MG63 (cell line): ENCODE measurements at regions not wholly inside any gene's neighbourhood (a gene's known extent, or its start where the extent isn't known, plus 50 kb on each side); places are given as distances from the start of the nearest gene placed in this dataset.

ENCODE experiments used
- DNase-seq: peaks from one replicate; pipeline ENCODE4 v3.0.0-alpha.2; 2020
- H3K27me3 ChIP-seq: fragments of 250-450 bp; sonication (Bioruptor Pico); 2 replicates; pipeline ENCODE4 v1.5.1; 2020; ENCODE audit warnings: mild to moderate bottlenecking, moderate library complexity
- H3K36me3 ChIP-seq: fragments of 250-450 bp; sonication (Bioruptor Pico); 2 replicates; pipeline ENCODE4 v1.5.1; 2020; ENCODE audit warnings: mild to moderate bottlenecking, moderate library complexity
- H3K4me3 ChIP-seq: fragments of 250-450 bp; sonication (Bioruptor Pico); 2 replicates; pipeline ENCODE4 v1.5.1; 2020; ENCODE audit warnings: mild to moderate bottlenecking, moderate library complexity
- H3K9me3 ChIP-seq: fragments of 250-450 bp; sonication (Bioruptor Pico); 2 replicates; pipeline ENCODE4 v1.5.1; 2020; ENCODE audit warnings: mild to moderate bottlenecking, moderate library complexity

DNA sequence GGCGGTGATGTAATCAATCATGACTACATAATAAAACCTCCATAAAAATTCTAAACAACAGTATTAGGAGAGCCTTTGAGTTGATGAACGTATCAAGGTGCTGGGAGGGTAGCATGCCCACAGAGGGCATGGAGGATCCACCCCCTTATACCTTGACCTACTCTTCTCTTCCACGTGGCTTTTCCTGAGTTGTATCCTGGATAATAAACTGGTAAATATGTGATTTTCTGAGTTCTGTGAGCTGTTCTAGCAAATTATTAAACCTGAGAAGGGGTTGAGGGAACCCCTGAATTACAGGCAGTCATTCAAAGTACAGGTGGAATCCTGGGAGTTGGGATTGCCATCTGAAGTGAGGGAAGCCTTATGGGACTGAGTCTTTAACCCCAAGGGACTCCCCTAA, 446.9 kb downstream of the DYNC2H1 start:
- no peak for DNase-seq
- Histone ChIP-seq H3K27me3 (no peaks in the 10 kb centered on the region), H3K4me3 (no peak overlapping the region), H3K9me3 (no peaks in the 10 kb centered on the region), H3K36me3 (no peaks in the 10 kb centered on the region)

DNA sequence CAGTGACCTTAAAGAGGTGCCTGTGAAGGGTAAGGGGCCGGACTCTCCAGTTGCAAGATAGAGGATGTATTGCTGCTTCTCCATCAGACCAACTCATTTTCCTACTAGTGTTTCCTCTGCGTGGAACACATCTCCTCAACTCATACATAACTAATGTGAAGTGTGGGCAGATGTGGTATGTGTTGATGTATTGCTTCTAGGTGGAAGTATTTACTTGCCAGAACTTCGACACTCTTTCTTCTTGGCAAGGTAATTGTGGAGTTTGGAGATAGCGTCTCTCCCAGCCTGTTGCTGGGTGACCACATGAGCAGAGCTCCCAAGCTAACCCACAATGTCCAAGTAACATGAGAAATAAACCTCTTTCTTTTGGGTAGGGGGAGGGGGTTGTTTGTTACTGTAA, 456.9 kb downstream of the DYNC2H1 start:
- H3K27me3 ChIP-seq, result no peaks in the 10 kb centered on the region
- H3K9me3 ChIP-seq, result no peaks in the 10 kb centered on the region
- DNase-seq, result no peak
- H3K36me3 ChIP-seq, result no peaks in the 10 kb centered on the region
- no peak overlapping the region for H3K4me3 ChIP-seq

DNA sequence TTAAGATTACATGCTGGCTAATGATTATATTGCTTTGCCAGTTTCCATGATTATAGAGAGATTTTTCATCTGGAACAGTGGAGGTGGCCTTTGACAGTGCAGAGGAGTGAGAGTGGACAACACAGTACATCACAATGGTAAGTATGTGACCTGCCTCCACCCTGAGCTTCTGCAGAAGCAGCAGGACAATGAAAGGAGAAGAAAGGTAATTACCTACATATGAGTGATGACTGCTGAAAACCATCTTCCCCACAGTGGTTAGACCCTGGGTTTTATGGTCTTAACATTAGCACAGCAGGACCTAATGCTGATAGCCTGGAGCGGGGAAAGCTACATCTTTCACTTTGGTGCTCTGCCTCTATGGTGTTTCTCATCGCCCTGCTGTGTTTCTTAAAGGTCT, 454.7 kb upstream of the DDI1 start:
- Histone ChIP-seq H3K36me3 (no peaks in the 10 kb centered on the region), H3K4me3 (no peak overlapping the region), H3K9me3 (no peaks in the 10 kb centered on the region), H3K27me3 (no peaks in the 10 kb centered on the region)
- no peak for DNase-seq

DNA sequence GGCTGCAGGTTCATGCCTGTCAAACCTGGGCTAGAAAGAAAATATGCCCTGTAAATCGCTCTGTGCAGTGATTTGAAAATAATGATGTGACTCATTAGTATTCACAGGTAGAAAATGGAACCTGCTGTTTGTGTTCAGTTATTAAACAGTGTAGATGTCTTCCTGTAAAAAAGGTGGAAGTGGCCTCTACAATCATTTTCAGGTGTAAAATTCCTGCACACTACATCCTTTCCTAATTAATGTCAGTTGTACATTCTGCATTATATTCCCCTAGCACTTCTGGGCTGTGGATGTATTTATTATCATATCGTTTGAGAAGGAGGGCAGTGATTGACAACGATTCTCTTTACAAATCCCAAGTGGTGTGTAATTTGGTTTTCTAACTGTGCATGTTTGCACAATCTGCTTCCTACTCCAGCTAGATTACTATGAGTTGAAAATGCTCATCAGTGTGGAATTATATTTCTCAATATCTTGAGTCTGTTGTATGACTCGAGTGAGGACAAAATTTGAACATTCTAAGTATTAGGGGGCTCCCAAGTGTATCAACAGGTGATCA, 454.0 kb upstream of the DDI1 start:
- Histone ChIP-seq H3K36me3 (no peaks in the 10 kb centered on the region), H3K4me3 (no peak overlapping the region), H3K9me3 (no peaks in the 10 kb centered on the region), H3K27me3 (no peaks in the 10 kb centered on the region)
- DNase-seq, result no peak

DNA sequence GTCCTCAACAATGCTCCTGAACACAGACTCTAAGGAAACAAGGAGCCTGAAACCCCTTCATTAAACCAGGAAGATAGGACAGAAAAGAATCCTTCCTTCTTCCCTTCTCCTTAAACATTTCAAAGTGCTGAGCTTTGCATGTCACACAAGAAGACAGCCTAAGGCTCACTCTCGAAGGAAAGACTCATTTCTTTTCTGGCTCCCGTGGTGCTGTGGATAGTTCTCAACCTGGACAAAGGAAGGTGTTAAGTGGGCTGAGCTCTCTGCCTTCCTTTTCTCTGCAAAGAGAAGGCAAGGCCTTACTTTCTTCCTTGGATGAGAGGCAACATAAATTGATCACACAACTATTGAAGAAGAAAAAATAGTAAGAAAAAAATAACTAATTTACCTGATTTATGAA, 452.4 kb upstream of the DDI1 start:
- no peak for DNase-seq
- no peaks in the 10 kb centered on the region for H3K27me3 ChIP-seq
- no peak overlapping the region for H3K4me3 ChIP-seq
- no peaks in the 10 kb centered on the region for H3K36me3 ChIP-seq
- no peaks in the 10 kb centered on the region for H3K9me3 ChIP-seq

DNA sequence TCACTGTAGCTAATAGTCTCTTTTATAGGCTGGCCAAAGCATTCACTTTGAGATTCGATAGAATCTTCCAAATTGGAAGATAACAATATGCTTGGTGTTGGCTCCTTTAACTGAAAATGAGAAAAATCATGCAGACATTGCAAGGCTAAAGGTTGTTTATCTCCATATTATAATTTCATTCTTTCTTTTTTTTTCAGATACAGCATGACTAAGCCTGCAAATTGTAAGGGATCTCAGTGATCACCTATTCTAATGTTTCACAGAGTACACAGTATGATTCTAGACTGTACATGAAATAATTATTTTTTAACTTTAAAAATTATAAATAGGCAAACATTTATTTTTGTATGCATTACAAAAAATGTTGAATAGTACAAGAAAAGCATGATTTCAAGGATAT, 451.7 kb upstream of the DDI1 start:
- no peaks in the 10 kb centered on the region for H3K27me3 ChIP-seq
- no peaks in the 10 kb centered on the region for H3K9me3 ChIP-seq
- DNase-seq, result no peak
- H3K4me3 ChIP-seq, result no peak overlapping the region
- H3K36me3 ChIP-seq, result no peaks in the 10 kb centered on the region

DNA sequence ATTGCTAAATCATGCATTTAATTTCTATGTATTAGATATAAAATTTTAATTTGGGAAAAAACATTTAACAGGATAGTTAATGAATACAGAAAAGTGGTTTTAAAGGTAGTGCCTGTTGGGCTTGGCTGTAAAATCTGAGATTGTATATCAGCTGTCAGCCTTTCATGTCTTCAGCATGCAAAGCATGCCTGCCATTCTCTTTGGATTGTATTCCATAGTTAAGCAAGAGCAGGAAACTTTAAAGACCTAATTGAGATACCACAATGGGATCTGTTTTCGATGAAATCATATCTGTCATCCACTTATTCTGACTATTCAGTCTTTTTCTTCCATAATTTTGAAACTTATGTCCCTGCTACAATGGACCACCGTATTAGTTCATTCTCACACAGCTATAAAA, 451.0 kb upstream of the DDI1 start:
- Histone ChIP-seq H3K4me3 (no peak overlapping the region), H3K36me3 (no peaks in the 10 kb centered on the region), H3K9me3 (no peaks in the 10 kb centered on the region), H3K27me3 (no peaks in the 10 kb centered on the region)
- no peak for DNase-seq

DNA sequence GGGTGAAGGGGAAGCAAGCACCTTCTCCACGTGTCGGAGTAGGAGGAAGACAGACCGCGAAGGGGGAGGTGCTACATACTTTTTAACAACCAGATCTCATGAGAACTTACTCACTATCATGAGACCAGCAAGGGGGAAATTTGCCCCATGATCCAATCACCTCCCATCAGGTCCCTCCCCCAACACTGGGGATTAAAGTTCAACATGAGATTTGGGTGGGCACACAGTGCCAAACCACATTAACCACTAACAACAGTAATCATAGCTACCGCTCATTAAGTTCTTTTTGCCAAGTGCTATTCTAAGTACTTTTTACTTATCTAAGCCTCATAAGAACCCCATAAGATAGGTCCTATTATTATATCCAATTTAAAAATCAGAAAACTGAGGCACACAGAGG, 450.5 kb upstream of the DDI1 start:
- Histone ChIP-seq H3K27me3 (no peaks in the 10 kb centered on the region), H3K9me3 (no peaks in the 10 kb centered on the region), H3K36me3 (no peaks in the 10 kb centered on the region), H3K4me3 (no peak overlapping the region)
- no peak for DNase-seq

DNA sequence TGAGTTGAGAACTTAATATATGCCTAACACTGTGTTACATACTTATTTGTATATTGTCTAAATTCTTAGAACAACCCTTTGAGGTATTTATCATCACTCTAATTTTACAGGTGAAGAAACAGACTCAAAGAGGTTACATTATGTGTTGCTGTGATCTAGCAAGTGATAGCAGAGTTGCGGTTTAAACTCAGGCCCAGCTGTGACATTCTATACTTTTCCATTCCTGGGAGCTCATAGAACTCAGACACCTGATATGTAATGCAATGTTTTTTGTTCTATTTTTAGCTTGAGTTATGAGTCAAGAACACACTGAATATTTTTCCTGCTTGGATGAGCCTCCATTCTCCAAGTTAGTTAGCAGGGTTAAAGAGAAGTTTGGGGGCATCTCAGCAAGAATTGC, 449.7 kb upstream of the DDI1 start:
- H3K4me3 ChIP-seq, result no peak overlapping the region
- no peak for DNase-seq
- H3K36me3 ChIP-seq, result no peaks in the 10 kb centered on the region
- H3K9me3 ChIP-seq, result no peaks in the 10 kb centered on the region
- no peaks in the 10 kb centered on the region for H3K27me3 ChIP-seq

DNA sequence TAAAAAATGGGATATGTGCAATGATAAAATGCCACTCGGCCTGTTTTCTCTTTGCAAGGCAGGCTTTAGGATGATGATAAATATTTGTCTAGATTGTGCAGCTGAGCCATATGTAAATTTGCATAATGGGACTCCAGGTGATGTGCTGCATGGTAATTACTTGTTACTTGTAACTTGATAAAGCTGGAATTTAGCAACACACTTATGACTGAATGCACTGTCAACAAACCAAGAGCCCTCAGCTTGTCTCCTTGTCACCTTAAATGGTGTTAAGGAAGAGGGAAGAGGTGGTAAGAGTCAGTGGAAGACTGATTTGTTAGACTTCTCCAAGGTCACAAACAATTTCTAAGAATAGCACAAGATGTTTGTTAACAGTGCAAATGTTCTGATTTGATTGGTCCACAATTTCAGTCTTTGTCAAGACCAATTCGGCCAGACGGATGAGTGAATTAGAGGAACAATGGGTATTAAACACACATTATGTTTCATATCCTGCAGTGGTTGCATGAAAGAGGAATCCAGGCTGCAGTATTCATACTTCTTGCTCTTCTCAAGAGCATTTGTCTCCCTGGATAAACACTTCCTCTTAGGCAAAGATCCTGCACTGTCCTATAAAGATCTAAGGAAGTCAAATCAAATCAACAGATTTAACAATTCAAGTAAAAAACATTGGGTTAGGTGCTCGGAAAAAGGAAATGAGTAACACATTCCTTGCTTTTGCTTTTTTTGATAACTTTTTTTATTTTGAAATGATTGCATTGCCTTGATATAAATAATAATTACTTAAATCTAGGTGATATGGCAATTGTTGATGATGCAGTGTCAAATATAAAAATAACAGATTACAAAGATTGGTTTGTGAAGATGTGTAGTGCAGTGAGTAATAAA, 448.3 kb upstream of the DDI1 start:
- Histone ChIP-seq H3K27me3 (no peaks in the 10 kb centered on the region), H3K9me3 (no peaks in the 10 kb centered on the region), H3K4me3 (no peak overlapping the region), H3K36me3 (no peaks in the 10 kb centered on the region)
- DNase-seq, result no peak

DNA sequence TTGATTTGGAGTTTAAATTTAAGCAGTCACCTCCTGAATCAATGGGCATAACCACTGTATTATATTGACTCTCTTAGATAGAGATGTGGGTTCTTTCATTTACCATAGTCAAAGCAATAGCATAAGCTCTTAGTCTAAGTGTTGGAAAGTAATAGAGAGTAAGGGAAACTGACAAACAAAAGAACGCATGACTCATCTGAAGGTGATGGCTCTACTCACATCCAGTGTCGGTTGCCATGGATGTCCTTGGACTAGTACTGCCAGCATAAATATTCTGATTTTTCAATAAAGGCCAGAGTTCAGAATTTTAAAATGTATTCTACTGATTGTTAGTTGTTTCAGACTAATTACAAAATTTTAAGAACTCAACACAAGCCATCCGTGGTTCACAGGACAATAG, 444.9 kb upstream of the DDI1 start:
- Histone ChIP-seq H3K36me3 (no peaks in the 10 kb centered on the region), H3K9me3 (no peaks in the 10 kb centered on the region), H3K27me3 (no peaks in the 10 kb centered on the region), H3K4me3 (no peak overlapping the region)
- DNase-seq, result no peak

DNA sequence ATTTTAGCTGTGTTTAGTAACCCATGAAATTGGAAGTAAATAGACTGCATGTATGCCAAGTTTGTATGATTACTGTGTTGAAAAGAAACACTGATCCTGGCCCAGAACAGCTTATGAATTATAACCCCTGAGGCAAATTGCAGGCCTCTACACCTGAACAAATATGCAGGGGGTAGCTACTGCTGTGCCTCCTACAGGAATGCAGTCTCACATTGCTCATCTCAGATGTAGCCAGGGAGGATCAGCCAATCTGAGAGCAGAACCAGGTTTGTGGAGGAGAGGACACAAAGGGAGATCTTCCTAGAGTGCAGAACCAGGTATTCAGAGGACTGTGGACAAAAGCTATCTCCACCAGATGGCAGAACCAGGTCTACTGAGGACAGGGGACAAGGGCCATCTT, 442.2 kb upstream of the DDI1 start:
- Histone ChIP-seq H3K27me3 (no peaks in the 10 kb centered on the region), H3K9me3 (no peaks in the 10 kb centered on the region), H3K4me3 (no peak overlapping the region), H3K36me3 (no peaks in the 10 kb centered on the region)
- DNase-seq, result no peak

DNA sequence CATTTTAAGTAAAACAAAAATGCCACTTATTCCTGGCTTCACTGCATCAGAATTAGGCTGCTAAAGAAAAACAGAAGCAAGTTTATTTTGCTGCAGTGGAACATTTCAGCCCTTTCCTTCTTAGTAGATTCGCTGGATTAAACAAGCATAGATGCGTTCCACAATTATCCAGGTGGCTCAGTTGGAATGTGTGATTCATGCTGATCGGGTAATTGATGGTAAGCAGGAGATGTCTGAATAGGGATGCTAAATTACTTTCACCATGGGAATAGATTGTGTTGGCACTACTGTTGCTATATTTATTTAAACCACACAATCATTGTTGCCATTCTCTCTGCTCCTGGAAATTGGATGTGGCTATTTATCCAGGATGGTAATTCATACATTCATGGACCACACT, 440.1 kb upstream of the DDI1 start:
- no peaks in the 10 kb centered on the region for H3K9me3 ChIP-seq
- no peak for DNase-seq
- no peak overlapping the region for H3K4me3 ChIP-seq
- no peaks in the 10 kb centered on the region for H3K27me3 ChIP-seq
- H3K36me3 ChIP-seq, result no peaks in the 10 kb centered on the region

DNA sequence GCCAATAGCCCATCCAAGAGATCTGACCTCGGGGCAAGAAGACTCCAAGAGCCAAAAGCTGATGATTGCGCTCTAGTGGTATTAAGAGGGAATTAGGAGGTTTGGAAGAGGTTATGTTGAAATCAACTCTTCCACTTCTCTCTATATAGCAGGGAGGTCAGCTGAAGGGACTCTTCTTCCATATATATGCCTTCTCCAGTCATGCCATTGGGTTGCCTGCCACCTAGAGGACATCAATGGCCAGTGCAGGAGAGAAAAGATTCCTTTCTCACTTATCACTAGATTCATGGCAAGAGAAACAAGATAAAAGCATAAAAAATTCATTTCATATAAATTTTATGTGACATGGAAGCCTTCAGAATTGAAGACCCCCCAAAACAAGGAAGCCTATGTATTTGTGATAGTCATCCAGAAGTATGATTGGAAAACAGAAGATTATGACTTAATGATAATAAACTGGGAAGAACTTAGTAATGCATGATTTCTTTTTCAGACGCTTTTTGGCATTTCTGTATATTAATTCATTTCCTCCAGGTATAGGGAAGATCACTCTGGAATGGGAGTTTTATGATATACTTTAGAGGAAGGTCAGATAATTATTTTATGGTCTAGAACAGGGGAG, 435.1 kb upstream of the DDI1 start:
- H3K4me3 ChIP-seq, result no peak overlapping the region
- no peaks in the 10 kb centered on the region for H3K27me3 ChIP-seq
- DNase-seq, result peak; percentile 15
- H3K36me3 ChIP-seq, result no peaks in the 10 kb centered on the region
- no peaks in the 10 kb centered on the region for H3K9me3 ChIP-seq

DNA sequence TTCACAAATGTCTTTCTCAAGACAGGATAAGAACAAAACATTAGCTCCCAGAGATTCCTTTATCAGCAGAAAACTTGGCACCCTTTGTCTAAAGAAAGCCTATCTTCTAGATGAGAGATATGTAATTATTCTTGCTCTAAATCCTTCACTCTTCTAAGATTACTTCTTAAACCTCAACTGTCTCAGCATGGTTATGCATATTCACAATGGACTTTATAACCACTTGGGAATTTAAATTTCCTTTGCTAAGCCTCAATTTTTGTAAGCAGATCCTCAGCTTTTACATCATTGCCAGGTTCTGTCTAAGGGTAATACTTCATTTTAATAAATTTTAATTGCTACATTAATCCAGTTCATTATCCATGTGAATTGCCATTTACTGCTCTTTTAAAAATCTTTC, 433.6 kb upstream of the DDI1 start:
- Histone ChIP-seq H3K9me3 (no peaks in the 10 kb centered on the region), H3K36me3 (no peaks in the 10 kb centered on the region), H3K4me3 (no peak overlapping the region), H3K27me3 (no peaks in the 10 kb centered on the region)
- DNase-seq, result no peak

DNA sequence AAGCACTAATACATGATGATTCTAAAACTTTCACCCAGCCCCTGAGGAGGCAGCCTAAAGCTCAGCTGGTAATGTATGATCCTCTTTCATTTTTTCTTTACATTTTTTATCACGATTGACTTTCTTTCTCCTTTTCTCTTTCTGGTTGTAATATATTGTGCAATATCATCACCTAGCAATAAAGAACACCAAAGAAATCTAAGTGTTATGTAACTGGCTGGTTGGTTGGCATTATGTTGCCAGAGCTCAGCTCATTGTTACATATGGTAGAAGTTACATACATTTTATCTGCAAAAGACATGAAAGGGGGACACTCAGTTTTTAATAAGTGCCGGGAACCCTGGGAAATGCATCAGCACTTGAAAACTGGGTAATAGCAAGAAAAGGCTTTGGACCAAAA, 432.1 kb upstream of the DDI1 start:
- no peaks in the 10 kb centered on the region for H3K36me3 ChIP-seq
- H3K4me3 ChIP-seq, result no peak overlapping the region
- no peaks in the 10 kb centered on the region for H3K27me3 ChIP-seq
- DNase-seq, result no peak
- H3K9me3 ChIP-seq, result no peaks in the 10 kb centered on the region

DNA sequence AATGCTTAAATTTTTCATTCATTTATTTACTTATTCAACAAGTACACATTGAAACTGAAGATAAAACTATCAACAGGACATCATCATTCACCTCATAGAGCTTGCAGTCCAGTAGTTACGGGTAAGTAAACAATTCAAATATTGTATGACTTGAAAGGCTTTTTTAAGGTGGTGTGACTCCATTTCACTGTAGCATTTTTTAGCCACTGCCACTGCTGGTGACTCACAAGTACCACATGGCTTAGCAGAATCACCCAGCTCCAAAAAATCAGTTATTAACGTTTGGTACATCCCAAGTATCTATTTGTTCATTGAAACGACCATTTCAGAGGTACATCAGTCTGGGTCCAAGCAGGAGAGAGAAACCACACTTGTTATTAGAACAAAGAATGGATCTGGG, 427.9 kb upstream of the DDI1 start:
- Histone ChIP-seq H3K9me3 (no peaks in the 10 kb centered on the region), H3K27me3 (no peaks in the 10 kb centered on the region), H3K36me3 (no peaks in the 10 kb centered on the region), H3K4me3 (no peak overlapping the region)
- DNase-seq, result no peak
